ENCODE measurements at regions not wholly inside any gene's neighbourhood (a gene's known extent, or its start where the extent isn't known, plus 50 kb on each side); places are given as distances from the start of the nearest gene placed in this dataset.

- DNase-seq (ENCODE audit: low spot score): no peak
These were observed 164.0 kb upstream of the RAD23B start for GRCh38 chr9:107118863-107119624.

DNA sequence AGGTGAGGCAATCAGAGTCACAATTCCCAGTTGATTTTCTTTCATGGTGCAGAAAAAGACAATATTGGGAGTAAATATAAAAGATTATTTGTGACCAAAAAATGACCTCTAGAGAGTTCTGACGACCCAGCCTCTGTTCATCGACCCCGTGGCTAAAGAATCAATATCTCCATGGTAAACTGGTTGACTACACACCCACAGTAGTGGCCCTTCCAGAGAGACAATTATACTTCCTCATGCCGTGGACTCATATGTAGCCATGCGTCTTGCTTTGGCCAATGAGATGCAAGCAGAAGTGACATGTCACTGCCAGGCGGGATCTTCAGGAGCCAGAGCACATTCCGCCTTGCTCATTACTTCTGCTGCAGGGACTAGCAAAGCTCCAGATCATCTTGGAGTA, 163.3 kb upstream of the RAD23B start:
- no peak for DNase-seq (ENCODE audit: low spot score)

- no peak for DNase-seq (ENCODE audit: low spot score)
These were observed 159.7 kb upstream of the RAD23B start for GRCh38 chr9:107123389-107123788.

DNA sequence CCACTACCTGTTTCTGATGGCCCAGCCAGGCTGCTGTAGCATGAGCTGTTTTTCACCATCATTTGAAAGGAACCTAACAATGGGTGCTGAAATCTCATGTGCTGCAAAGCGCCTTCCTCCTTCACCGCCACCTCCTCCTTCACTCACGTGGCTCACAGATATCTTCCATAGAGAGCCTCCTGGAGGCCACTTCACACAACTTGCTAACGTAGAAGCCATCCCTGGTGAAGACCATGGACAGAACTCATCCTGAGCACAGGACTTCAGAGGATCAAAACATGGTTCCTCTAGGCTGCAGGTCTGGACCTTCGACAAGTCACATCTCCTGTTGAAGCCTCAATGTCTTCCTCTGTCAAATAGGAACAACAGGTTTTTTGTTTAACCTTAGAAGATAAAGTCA, 155.5 kb upstream of the RAD23B start:
- no peak for DNase-seq (ENCODE audit: low spot score)

DNA sequence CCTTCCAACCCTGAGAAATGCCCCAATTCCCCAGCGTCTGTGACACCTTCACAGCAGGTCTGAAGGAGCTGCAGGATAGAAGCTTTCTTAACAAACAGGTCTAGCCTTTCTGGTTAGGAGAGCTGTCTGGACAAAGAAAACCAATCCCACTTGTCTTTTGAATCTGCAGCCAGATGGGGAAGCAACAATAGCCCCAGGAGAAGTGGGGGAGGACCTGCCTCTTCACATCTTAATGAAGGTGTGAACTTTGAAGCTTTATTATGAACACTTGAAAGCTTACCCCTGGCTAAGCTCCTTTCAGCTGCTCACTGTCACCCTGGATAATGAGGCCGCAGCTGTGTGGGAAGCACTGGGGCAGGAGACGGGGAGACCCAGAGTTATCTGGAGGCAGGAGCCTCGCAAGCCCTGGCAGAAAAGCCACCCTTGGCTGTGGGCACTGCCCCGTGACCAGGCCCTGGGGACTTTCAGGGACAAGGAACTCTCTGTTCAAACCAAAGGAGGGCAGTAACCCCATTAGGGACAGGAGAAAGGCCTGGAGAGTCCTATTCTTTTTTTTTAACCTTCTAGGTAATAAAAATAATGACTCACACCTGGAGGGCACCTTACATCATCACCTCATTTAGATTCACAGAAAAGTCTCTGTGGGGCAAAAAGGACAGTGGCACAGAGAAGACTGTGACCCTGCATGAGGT, 151.8 kb upstream of the RAD23B start:
- peak; percentile 26 for DNase-seq (ENCODE audit: low spot score)

DNA sequence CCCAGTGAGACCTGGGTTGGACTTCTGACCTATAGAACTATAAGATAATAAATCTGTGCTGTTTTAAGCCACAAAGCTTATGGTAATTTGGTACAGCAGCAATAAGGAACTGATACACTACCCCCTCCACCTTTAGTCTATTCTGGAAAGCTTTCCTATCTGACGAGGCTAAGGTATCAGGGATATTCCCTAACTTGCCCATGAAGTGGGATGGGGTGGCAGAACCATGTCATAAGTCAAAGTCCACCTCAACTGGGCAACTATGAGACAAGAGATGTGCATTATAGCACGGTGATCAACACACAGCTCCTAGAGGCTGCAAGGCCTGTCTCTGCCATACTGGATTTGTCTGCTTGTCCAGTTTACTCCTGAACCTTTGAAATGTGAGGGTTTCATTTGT, 146.8 kb upstream of the RAD23B start:
- DNase-seq (ENCODE audit: low spot score): no peak

DNA sequence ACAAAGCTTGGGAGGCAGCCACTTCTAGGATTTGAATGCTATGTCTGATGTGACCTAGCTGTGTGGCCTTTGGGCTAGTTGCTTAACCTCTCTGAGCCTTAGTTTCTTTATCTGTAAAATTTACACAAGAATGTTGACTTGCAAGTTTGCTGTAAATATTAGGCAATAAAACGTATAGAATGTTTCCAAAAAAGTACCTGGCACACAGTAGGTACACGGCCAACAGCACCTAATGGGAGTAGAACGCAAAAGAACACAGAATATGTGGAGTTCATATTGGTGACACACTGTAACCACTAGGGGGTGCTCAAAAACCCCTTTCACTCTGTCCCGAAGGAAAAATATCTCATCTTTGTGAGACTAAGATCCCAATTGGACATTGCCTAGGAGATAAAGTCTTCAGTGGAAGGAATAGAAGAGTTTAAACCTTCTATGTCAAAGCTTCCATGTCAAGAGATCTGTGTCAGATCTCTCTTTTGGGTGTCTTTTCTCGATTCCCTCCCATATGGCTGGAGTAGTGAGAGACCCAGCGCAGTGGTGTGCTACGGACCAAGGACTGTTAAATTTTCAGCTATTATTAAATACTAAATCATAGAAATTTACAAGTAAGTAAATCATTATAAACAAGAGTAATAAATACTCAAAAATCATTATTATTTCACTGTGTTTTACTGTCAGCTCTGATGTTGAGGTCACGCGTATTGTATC, 145.4 kb upstream of the RAD23B start:
- DNase-seq (ENCODE audit: low spot score): peak; percentile 45

- no peak for DNase-seq (ENCODE audit: low spot score)
These were observed 144.7 kb upstream of the RAD23B start for GRCh38 chr9:107138261-107138992.

- no peak for DNase-seq (ENCODE audit: low spot score)
These were observed 141.1 kb upstream of the RAD23B start for GRCh38 chr9:107141967-107142366.

DNA sequence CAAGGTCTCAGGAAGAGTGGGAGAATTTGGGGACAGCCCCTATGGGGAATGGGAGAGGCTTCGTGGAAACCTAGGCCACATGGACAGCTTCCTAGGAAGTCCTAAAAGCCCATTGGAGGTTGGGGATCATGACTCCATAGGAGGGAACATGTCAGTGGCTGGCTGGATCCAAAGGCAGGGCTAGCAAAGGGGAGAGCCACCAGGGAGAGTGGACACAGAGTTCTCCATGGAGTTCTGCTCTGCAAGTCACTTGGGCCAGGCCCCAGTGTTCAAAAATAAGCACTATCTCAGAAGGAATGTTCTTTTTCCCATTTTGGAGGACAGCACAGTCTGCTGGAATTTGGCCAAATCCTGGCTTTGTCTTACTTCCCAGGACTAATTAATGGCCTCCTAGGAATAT, 140.6 kb upstream of the RAD23B start:
- no peak for DNase-seq (ENCODE audit: low spot score)

DNA sequence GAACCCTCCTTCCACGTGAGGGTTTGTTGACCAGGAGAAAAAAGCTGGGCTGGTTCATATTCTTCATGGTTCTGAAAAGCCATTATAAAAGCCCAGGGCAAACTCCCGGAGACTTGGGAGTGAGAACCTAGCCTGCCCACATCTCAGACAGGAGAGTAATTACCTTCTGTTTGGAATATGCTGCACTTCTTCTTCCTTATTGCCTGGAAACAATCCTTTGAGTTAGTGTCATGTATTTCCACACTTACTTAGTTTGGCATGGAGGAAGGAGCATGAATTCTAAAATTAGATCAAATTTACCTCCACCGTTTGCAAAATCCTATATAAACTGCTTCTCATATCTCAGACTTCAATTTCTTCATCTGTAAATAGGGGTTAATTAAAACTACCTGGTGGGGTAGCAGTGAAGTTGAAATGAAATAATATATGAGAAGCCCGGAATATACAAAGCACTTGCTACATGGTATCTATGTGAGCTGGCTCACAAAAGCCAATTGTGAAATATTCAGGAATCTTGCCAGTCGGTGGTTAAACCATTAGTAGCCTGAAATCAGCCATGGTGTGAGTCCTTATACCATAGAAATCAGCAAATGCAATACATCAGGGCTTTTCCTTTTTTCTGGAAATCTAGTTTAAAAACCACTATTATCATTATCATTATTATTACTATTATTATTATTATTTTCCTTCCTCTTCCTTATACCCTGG, 140.0 kb upstream of the RAD23B start:
- DNase-seq (ENCODE audit: low spot score): no peak

- no peak for DNase-seq (ENCODE audit: low spot score)
These were observed 138.6 kb upstream of the RAD23B start for GRCh38 chr9:107144475-107144874.

DNA sequence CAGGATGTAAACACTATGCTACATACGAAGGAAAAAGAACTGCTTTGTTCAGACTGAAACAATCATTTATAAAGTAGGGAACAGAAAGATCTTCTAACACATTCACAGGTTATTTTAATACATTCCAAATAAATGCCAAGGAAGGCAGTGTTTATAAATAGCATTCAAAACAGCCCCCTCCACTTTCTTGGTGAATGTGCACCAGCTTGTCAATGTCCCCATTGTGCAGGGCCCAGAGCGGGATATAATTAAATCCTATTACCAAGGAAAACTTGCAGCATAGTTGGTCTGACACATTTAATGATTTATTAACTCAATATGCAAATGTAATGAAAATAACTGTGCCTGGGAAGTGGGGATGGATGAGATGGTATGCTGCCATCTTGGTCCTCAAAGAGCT, 135.9 kb upstream of the RAD23B start:
- no peak for DNase-seq (ENCODE audit: low spot score)

- DNase-seq (ENCODE audit: low spot score): no peak
These were observed 134.9 kb upstream of the RAD23B start for GRCh38 chr9:107148216-107148615.

GRCh38 chr9:107149756-107150155, 133.3 kb upstream of the RAD23B start:
- DNase-seq (ENCODE audit: low spot score): no peak

DNA sequence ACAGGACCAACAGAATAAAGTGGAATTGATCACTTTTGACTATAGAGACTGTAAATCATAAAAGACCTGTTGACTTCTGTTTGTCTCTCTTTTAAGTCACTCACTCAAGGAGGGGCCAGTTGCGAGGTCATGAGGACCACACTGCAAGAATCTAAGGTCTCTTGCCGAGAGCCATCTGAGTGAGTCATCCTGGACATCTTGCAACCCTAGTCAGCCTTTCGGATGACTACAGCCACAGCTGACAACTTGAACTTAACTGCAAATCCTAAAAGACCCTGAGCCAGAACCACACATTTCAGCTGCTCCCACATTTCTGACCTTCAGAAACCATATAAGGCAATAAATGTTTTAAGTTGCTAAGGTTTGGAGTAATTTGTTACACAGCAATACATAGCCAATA, 129.7 kb upstream of the RAD23B start:
- DNase-seq (ENCODE audit: low spot score): no peak

GRCh38 chr9:107154291-107154690, 128.8 kb upstream of the RAD23B start:
- DNase-seq (ENCODE audit: low spot score): no peak

DNA sequence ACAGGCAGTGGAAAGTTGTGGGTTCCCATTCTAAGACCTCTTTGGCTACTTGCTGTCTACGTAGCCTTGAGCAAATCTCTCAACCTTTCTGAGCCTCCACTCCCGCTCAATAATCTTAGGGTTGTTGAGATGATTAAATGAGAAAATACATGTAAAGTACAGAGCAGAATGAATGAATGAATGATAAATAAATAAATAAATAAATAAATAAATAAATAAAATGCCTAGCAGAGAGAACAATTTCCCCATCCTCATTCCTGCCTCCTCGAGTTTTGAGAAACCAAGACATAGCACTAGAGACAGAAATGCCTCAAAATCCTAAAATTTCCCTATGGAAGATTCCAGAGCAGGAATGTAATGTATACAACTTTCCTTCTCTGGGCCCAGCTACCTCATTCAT, 128.3 kb upstream of the RAD23B start:
- DNase-seq (ENCODE audit: low spot score): no peak

DNA sequence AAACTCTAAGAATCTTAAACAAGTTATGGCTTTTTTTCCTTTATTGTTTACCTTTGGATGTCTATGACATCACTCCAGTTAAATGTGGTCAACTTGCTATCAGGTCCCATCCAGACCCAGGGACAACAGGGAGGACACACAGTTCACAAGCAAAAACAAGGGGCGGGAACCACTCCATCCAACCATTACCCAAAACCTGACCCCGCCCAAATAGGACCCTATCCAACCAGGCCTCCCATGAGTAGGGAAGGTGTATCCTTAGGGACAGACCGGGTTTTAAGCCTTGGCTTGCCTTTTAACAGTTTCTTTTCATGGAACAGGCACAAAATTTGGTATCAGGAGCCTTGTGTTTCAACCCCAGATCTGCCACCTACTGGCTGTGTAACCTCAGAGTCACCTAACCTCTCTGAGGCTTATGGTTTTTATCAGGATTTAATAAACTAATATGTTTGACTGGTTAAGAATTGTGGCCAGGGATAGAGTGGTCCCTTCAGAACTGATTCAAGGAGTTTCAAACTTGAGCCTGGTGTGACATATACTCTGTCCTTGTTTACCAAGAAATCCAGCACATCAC, 127.7 kb upstream of the RAD23B start:
- no peak for DNase-seq (ENCODE audit: low spot score)

GRCh38 chr9:107158321-107158720, 124.8 kb upstream of the RAD23B start:
- DNase-seq (ENCODE audit: low spot score): no peak

DNA sequence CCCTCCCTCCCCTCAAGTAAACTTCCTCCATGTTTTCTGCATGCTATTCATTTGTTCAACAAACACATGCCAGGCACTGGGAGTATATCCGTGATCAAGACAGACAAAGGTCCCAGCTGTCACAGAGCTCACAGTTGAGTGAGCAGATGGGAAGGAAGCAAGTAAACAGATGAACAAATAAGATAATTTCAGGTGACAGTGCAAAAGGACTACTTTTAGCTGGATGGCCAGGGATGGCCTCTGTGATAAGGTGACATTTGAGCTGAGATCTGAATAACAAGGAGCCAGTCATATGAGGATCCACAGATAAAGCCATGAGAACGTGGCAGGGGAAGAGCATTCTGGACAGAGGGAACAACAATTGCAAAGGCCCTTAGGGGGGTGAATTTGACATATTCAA, 121.7 kb upstream of the RAD23B start:
- no peak for DNase-seq (ENCODE audit: low spot score)

DNA sequence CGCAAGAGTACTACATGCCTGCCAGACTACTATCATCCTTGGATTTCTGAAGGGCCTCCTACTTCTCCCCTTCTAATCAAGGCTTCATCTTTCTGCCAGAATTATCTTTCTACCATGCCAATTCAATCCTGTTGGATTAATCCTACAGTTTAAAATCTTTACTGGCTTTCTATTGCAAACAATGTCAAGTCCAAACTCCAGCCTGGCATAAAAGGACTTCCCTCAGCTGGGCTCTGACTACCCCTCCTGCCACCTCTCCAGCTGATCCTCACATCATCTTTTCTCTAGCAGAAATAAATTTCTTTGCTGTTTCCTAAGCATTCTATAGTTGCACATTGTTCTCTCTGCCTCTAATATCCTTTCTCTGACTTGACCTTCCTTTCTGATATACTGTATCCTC, 119.7 kb upstream of the RAD23B start:
- no peak for DNase-seq (ENCODE audit: low spot score)
